ENCODE measurements at regions not wholly inside any gene's neighbourhood (a gene's known extent, or its start where the extent isn't known, plus 50 kb on each side); places are given as distances from the start of the nearest gene placed in this dataset.
"Not testable (repeated sequence)": the region's sequence is repeated elsewhere in the genome, so short reads cannot be mapped to it uniquely, and the experiment has no call there.

- no peak for DNase-seq
Observed at GRCh38 chr3:34139566-34139965, 341.1 kb downstream of the PDCD6IP start.

DNA sequence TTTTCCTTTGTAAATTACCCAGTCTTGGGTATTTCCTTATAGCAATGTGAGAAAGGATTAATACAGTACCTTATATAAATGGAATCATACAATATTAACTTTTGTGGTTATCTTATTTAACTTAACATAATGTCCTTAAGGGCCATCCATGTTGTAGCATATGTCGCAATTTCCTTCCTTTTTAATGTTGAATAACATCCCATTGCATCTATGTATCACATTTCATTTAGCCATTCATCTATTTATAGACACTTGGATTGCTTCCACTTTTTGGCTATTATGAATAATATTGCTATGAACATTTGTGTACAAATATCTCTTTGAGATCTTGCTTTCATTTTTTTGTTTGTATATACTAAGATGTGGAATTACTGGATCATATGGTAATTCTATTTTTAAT lies 342.2 kb downstream of the PDCD6IP start:
- DNase-seq = no peak

DNA sequence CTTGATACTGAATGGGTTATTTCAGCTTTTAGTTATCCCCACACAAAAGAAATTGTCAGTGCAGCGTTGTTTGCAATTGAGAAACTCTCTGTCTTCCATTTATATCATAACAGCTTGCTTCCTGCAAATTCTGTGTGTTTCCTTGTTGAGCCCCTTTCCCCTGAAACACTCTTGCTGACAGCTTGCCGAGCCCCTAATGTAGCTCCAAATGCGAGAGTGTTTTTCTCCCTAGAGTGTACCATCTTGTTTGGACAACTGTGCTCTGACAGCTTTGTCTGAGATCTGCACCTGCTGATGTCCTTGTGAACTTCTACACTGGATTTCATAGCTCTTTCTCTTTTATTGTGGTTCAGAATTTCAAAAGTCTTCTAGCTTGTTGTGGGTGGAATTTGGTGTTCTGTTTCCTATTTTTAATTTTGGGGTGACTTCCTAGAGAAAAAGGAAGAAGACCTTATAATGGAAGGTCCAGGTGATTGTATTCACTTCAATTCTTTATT lies 343.5 kb downstream of the PDCD6IP start:
- no peak for DNase-seq

DNA sequence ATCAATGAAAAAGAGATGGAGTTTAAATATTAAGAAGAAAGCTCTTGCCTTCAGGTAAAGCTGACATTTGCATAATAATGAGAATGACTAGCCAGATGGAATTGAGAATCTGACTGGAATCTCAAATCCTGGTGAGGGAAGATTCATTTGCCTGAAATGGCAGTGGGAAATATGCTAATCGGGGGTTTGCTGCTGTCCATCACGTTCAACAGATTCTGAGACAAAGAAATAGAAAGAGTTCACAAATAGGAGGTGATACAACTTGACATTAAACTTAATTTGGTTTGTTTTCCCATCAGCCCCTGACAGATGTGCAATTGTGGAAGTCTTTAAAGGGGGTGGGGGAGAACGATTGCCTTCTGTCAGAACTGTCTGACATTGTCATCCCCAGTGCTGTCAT lies 347.4 kb downstream of the PDCD6IP start:
- no peak for DNase-seq

DNA sequence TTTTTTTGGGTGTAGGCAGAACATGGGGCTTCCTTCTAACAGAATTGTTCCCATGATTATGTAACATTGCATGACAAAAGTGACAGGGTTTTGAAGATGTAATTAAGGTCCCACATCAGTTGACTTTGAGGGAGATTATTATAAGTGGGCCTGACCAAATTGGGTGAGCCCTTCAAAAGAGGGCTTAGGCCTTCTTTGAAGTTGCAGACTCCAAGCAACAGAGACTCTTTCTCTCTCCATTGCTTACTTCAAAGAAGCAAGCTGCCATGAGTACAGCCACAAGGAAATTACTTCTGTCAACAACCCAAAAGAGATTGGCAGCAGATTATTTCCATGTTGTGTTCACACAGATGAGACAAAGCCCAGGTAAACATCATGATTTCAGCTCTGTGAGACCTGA lies 348.2 kb downstream of the PDCD6IP start:
- no peak for DNase-seq

GRCh38 chr3:34150992-34151391 lies 352.6 kb downstream of the PDCD6IP start:
- no peak for DNase-seq

DNA sequence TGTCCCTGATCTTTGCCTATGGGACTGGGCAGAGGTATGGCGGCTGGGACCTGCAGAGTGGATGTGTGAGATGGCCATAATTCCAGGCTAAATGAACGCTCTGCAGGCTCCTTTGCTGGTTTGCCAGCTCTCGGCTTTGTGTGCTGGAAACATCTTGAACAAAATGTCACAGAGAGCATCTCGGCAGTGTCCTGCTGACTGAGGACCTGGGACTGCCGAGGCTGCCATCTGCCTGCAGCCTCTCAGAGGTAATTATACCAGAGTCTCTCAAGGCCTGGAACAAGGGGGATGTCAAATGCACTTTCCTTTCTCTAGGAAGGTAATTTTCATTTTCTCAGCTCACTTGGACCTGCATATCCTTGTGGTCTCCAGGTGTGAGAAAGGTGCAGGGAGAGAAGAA lies 354.2 kb downstream of the PDCD6IP start:
- no peak for DNase-seq

GRCh38 chr3:34155108-34155507 lies 356.7 kb downstream of the PDCD6IP start:
- no peak for DNase-seq

DNA sequence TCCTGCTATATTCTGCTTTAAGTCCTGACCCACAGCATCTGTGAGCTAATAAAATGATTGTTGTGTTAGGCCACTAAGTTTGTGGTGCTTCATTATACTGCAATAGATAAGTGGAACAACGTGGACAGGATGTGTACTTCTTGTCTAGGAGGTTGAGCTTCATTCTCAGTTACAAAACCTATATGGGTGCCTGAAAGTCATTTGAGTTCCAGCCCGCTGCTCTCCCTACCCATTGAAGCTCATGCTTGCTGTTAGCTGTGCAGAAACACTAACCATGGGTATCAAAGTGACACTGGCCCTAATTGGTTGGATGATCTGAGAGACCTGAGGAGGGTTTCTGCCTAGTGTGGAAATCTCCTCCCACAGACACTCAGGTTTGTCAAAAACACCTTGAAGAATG lies 357.2 kb downstream of the PDCD6IP start:
- no peak for DNase-seq

- DNase-seq = no peak
Observed at GRCh38 chr3:34157491-34157890, 359.1 kb downstream of the PDCD6IP start.

DNA sequence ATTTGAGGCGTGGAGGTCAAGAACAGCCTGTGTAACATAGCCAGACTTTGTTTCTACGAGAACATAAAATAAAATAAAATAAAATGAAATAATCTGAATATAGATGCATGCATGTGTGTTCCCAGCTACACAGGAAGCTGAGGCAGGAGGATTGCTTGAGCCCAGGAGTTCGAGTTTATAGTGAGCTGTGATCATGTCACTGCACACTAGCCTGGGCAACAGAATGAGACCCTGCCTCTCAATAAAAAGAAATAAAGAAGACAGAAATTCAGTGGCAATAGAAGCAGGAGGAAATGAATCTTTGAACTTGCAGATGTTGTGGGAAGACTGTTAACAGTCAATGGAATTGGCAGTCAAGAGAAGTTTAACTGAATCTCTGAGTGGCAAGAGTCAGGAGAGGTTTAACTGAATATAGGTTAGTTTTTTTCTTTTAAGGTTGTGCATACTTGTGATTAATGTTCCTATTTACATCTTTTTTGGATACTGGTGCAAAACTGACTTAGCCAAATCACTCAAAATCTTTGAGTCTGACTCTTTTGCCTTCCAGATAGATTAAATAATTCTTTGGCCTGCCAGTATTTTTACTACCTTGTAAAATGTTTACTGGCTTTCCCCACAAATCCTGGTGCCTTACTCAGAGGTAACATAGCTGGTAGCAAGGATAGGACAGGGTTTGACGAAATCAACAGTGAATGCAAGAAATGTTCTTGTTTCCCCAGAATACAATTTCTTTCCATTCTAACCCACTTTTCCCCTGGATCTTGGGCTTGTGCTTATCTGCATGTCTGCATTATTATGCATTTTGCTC lies 361.4 kb downstream of the PDCD6IP start:
- DNase-seq = no peak

- not testable (repeated sequence) for DNase-seq
Observed at GRCh38 chr3:34169636-34170035, 371.2 kb downstream of the PDCD6IP start.

DNA sequence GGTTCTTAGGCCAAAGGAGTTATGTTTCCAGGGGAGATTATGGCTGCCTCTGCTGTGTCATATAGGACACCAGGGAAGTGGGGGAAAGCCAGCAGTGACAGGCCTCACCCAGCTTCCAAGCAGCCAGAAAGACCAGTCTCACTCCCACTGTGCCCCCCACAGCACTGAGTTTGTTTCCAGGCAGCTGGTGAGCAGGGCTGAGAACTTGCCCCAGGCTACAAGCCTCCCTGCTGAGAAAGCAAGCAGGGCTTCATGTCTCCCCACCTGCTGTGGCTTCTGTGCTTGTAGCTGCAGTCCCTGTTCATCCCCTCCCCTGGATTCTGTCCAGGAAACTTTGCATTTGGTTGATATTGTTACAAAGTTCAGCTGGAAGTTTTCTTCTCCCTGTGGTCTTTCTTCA lies 376.3 kb downstream of the PDCD6IP start:
- DNase-seq = no peak

DNA sequence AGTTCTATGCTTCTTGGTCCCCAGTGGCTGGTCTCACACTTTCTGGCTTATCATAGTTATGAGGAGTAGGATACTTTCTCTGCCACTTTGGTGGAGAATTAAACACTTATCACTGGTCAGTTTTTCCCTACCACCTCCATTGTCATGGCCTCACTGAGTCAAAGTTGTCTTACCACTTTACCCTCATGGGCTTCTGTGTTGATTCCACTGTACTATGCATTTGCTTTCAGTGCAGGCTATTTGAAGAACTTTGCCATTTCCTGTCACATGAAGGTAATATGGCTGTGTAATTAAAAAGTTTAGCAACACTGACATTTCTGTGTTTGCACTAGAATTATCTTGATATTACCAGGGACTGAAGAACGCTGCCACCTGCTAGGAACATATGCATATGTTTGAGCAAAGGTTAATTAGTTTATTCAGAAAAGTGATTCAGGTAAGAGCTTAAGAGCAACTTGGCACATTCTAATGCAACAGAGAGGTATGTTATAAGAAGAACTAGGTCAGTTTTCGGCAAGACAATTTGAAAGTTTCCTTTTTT lies 377.3 kb downstream of the PDCD6IP start:
- DNase-seq = no peak

- DNase-seq = no peak
Observed at GRCh38 chr3:34176723-34177122, 378.3 kb downstream of the PDCD6IP start.

DNA sequence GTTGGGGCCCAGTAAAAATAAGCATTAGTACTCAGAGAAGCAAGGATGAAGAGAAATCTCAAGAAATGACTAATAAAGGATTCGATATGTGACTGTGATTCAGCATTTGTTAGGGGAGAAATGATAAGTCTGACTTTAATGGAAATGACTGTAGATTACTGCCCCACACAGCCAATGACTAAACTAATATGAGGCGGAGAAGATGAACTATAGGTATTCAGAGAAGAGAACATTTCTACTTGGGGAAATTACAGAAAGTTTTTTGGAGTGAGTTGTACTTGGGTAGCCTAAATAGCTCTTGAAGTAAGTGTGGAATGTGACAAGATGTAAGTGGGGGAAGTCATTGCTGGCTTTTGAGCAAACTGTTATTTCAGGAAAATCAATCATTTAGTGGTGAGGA lies 380.0 kb downstream of the PDCD6IP start:
- no peak for DNase-seq

DNA sequence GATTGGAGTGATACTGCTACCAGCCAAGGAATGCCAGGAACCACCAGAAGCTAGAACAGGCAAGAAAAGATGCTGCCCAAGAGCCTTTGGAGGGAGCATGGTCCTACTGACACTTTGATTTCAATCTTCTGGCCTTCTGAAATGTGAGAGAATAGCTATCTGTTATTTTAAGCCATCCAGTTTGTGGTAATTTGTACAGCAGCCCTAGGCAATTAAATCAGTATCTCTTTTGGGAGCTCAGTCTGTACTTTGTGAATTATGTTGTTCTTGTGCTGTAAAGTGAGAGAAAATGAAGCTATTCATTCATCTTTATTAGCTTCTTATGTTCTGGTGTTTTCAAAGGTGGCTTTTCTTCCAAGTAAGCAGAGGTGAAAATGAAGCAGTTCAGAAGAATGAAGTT lies 381.3 kb downstream of the PDCD6IP start:
- no peak for DNase-seq

DNA sequence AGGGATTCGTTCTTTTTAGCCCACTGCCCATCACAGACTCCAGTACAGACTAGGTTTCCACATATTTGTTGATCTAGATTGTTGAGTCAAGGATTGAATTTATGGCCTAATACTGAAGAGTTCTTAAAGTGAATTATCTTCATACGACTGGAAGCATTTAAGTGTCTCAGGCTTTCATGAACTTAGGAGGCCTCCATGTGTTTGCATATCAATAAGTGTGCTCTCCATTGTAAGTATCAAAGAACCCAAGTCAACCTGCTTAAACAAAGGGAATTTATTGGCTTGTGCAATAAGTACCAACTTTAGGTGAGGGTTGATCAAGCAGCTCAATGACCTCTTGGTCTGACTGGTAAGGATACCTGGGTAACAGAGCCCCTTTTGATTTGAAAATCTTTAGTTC lies 382.1 kb downstream of the PDCD6IP start:
- DNase-seq = no peak

DNA sequence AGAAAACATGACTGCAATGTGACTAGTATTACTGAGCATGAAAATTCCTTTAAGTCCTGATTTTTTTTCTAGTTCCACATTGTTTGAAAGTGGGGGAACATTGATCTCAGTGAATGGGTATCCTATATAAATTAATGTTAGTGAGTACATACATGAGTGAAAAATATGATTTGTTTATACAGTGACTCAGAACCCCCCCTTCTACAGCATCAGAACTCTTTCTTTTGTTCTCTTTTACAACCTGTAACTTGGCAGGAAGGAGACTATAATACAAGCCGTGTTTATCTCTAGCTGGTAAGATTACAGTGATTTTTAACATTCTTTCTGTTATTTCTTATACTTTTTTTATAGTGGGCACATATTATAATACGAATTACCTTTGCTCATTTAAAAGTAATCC lies 384.7 kb downstream of the PDCD6IP start:
- DNase-seq = no peak

DNA sequence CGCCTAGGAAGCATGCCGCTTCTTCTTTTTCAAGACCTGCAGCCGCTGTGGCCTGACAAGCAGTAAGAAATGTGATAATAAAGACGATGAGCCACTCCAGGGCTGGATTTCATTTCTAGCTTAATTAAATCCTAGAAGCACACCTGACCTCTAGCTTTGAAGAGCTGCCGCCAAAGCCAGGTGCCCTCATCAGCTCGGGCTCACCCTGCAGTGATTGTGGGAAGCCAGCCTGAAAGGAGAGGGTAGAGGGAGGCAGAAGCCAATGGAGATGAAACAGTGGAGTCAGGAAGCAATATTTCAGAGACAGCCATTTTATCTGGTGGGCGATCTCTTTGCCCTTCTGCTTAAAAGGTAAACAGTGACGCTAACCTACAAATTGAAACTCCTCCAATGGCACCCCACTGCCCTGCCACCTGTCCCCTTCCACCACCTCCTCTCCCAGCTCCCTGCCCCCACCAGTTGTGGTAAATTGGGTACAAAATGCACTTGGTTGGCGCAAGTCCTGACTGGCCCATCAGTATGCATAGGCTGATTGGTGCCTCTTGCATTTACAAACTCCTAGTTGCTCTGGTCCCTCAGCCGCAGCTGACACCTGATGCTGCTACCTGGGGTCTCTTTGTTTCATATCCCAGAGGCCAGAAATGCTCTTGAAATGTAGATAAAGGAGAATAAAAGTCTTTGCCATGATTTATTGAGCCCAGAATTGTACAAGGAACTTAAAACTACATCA lies 385.3 kb downstream of the PDCD6IP start:
- DNase-seq = no peak

GRCh38 chr3:34185301-34185700 lies 386.9 kb downstream of the PDCD6IP start:
- DNase-seq = no peak

- DNase-seq = no peak
Observed at GRCh38 chr3:34189133-34189532, 390.7 kb downstream of the PDCD6IP start.

DNA sequence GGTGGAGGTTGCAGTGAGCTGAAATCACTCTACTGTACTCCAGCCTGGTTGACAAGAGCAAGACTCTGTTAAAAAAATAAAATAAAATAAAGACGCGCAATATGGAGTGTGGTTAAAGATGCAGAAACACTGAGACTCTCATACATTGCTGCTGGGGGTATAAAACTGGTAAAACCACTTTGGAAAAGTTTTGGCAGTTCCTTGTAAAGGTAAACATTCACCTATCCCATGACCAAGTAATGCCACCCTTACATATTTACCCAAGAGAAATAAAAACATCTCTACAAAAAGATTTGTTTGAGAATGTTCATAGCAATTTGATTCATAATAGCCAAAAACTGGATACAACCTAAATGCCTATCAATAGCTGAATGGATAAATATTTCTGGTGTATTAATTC lies 398.5 kb downstream of the PDCD6IP start:
- no peak for DNase-seq

DNA sequence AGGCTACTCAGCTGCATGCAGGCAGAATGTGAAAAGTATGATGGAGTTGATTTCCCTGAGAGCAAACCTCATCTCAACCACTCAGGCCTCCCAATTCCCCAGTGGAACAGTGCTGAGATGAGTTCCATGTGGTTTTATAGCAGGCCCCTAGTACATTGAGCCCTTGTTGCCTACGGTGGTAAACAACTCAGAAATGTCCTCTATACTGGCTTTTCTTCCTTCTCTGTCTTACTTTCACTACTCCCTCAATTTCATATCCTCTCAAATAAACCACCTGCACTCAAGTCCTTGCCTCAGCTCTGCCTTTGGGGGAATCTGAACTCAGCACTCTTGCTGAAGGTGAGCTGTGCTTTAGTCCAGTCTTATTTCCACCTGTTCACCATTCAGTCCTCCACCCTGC lies 399.9 kb downstream of the PDCD6IP start:
- no peak for DNase-seq
